ENCODE measurements at regions not wholly inside any gene's neighbourhood (a gene's known extent, or its start where the extent isn't known, plus 50 kb on each side); places are given as distances from the start of the nearest gene placed in this dataset.

GRCh38 chr3:118400086-118400485 is 634.6 kb downstream of the IGSF11 start:
- no peaks in the 10 kb centered on the region for H3K36me3 Mint-ChIP-seq (ENCODE audit: low read depth)

GRCh38 chr3:118400886-118401285 is 633.8 kb downstream of the IGSF11 start:
- H3K27ac Mint-ChIP-seq, result no peak overlapping the region
- no peak for TF ChIP-seq CTCF (IDR thresholded peaks at IDR 0.05)
- no peaks in the 10 kb centered on the region for H3K36me3 Mint-ChIP-seq (ENCODE audit: low read depth)
- no peak overlapping the region for H3K4me3 Mint-ChIP-seq
- no peaks in the 10 kb centered on the region for H3K4me1 Mint-ChIP-seq
- H3K27me3 Mint-ChIP-seq (ENCODE audit: low read depth, poor library complexity), result no peaks in the 10 kb centered on the region
- DNase-seq, result no peak
- H3K9me3 Mint-ChIP-seq, result no peaks in the 10 kb centered on the region

More at GRCh38 chr3:118400086-118400485, 634.6 kb downstream of the IGSF11 start:
- H3K9me3 Mint-ChIP-seq, result no peaks in the 10 kb centered on the region
- DNase-seq, result no peak
- no peak for TF ChIP-seq CTCF (IDR thresholded peaks at IDR 0.05)
- no peaks in the 10 kb centered on the region for H3K4me1 Mint-ChIP-seq
- no peak overlapping the region for H3K4me3 Mint-ChIP-seq
- no peaks in the 10 kb centered on the region for H3K27me3 Mint-ChIP-seq (ENCODE audit: low read depth, poor library complexity)
- H3K27ac Mint-ChIP-seq, result no peak overlapping the region

GRCh38 chr3:118401887-118402286 is 632.8 kb downstream of the IGSF11 start:
- H3K27ac Mint-ChIP-seq, result no peak overlapping the region
- no peak overlapping the region for H3K4me3 Mint-ChIP-seq
- no peaks in the 10 kb centered on the region for H3K9me3 Mint-ChIP-seq
- no peaks in the 10 kb centered on the region for H3K36me3 Mint-ChIP-seq (ENCODE audit: low read depth)
- no peak for TF ChIP-seq CTCF (IDR thresholded peaks at IDR 0.05)
- no peaks in the 10 kb centered on the region for H3K4me1 Mint-ChIP-seq
- DNase-seq, result no peak
- H3K27me3 Mint-ChIP-seq (ENCODE audit: low read depth, poor library complexity), result no peaks in the 10 kb centered on the region

GRCh38 chr3:118402971-118403370 is 631.7 kb downstream of the IGSF11 start:
- Mint-ChIP-seq H3K9me3 (no peaks in the 10 kb centered on the region), H3K27me3 (ENCODE audit: low read depth, poor library complexity) (no peaks in the 10 kb centered on the region), H3K36me3 (ENCODE audit: low read depth) (no peaks in the 10 kb centered on the region), H3K27ac (no peak overlapping the region), H3K4me3 (no peak overlapping the region), H3K4me1 (no peaks in the 10 kb centered on the region)
- no peak for DNase-seq
- TF ChIP-seq CTCF (IDR thresholded peaks at IDR 0.05), result no peak

- H3K36me3 Mint-ChIP-seq (ENCODE audit: low read depth), result no peaks in the 10 kb centered on the region
- TF ChIP-seq CTCF (IDR thresholded peaks at IDR 0.05), result no peak
- H3K27ac Mint-ChIP-seq, result no peak overlapping the region
- no peaks in the 10 kb centered on the region for H3K9me3 Mint-ChIP-seq
- no peak overlapping the region for H3K4me3 Mint-ChIP-seq
- no peak for DNase-seq
- H3K27me3 Mint-ChIP-seq (ENCODE audit: low read depth, poor library complexity), result peaks cover 4% of the 10 kb centered on the region
- no peaks in the 10 kb centered on the region for H3K4me1 Mint-ChIP-seq
These were observed 628.1 kb downstream of the IGSF11 start for GRCh38 chr3:118406562-118406961.

GRCh38 chr3:118408431-118408830 is 626.2 kb downstream of the IGSF11 start:
- Mint-ChIP-seq H3K4me1 (no peaks in the 10 kb centered on the region), H3K27ac (no peak overlapping the region), H3K36me3 (ENCODE audit: low read depth) (no peaks in the 10 kb centered on the region), H3K9me3 (no peaks in the 10 kb centered on the region), H3K27me3 (ENCODE audit: low read depth, poor library complexity) (peaks cover 4% of the 10 kb centered on the region), H3K4me3 (no peak overlapping the region)
- no peak for DNase-seq
- no peak for TF ChIP-seq CTCF (IDR thresholded peaks at IDR 0.05)

Data from nephron progenitor cell (in vitro differentiated cells).